HepG2 (cell line): ENCODE measurements at regions not wholly inside any gene's neighbourhood (a gene's known extent, or its start where the extent isn't known, plus 50 kb on each side); places are given as distances from the start of the nearest gene placed in this dataset.
"Not testable (repeated sequence)": the region's sequence is repeated elsewhere in the genome, so short reads cannot be mapped to it uniquely, and the experiment has no call there.

Source experiments
- ATAC-seq: fragments of 200-7000 bp; cut with Tn5 transposase; 3 replicates; pipeline ENCODE4 v1.9.1; 2020; ENCODE audit warnings: mild to moderate bottlenecking, moderate library complexity
- BruUV-seq: library from RNA; stranded (reverse); fragments of 400-500 nt; replicated peaks from 2 replicates; lab custom pipeline; 2021; lab: Mats Ljungman, UMichigan
- CTCF ChIA-PET: fragments of 300-600 bp; formaldehyde crosslinking; extraction: SDS; loops from one replicate; lab custom pipeline; 2021; ENCODE audit warnings: low total read pairs, inconsistent platforms, low intra/inter-chr PET ratio; lab: Yijun Ruan, JAX
- POLR2A ChIA-PET: fragments of 350-600 bp; sonication (Branson Sonifier 250); formaldehyde crosslinking; loops from one replicate; lab custom pipeline; 2020; ENCODE audit warnings: antibody characterized with exemption, inconsistent platforms; lab: Yijun Ruan, JAX
- DNase-seq: peaks from one replicate; pipeline ENCODE4 v3.0.0-alpha.2; 2015; ENCODE audit warnings: low spot score
- FAIRE-seq: peaks from 3 replicates; lab custom pipeline; 2011; peaks lifted over from hg19 to GRCh38; lab: Jason Lieb, UNC
- H2AFZ ChIP-seq: one replicate; pipeline ENCODE4 v1.6.1; 2011; ENCODE audit warnings: low read length, inconsistent platforms
- H3K27ac ChIP-seq: fragments of 300-600 bp; 3 replicates; pipeline ENCODE4 v1.8.0; 2011; ENCODE audit warnings: mixed run types, mild to moderate bottlenecking, mixed read lengths, low read length, inconsistent platforms; ENCODE audit not compliant: insufficient read depth; ENCODE audit errors: extremely low read length
- H3K27me3 ChIP-seq, 2 experiments: fragments of 200-600 bp in 1 of 2; 2 replicates in 1 of 2; 3 replicates in 1 of 2; pipeline versions ENCODE4 v1.6.0 to v1.8.0; 2011; ENCODE audit warnings: low read length in 2 of 2, mild to moderate bottlenecking in 2 of 2, moderate library complexity in 2 of 2, inconsistent platforms in 1 of 2; ENCODE audit not compliant: insufficient read depth in 2 of 2, control insufficient read depth in 1 of 2
- H3K36me3 ChIP-seq, 2 experiments: fragments of 200-600 bp in 1 of 2; replicated peaks in 1 of 2; 2 replicates in 1 of 2; 3 replicates in 1 of 2; pipeline versions ENCODE4 v1.5.1 to v1.8.0; 2011; ENCODE audit warnings: low read length in 2 of 2, inconsistent platforms in 1 of 2; ENCODE audit not compliant: insufficient read depth in 2 of 2, control insufficient read depth in 1 of 2
- H3K4me1 ChIP-seq: 2 replicates; pipeline ENCODE4 v1.5.1; 2012; ENCODE audit warnings: low read length, inconsistent platforms; ENCODE audit not compliant: insufficient read depth
- H3K4me2 ChIP-seq: 2 replicates; pipeline ENCODE4 v1.6.0; 2011; ENCODE audit warnings: low read depth, low read length, inconsistent platforms
- H3K4me3 ChIP-seq, 3 experiments: fragments of 200-600 bp in 1 of 3; sonication (generic), shearing (Covaris generic) in 1 of 3; replicated peaks in 1 of 3; 2 replicates each; pipeline ENCODE4 v1.5.1; 2011 to 2016; ENCODE audit warnings: low read length in 3 of 3, inconsistent platforms in 2 of 3, low read depth in 2 of 3, mild to moderate bottlenecking in 2 of 3, control low read depth in 1 of 3, mixed read lengths in 1 of 3; ENCODE audit not compliant: insufficient read depth in 1 of 3
- H3K79me2 ChIP-seq: one replicate; pipeline ENCODE4 v1.6.1; 2011; ENCODE audit warnings: low read length, inconsistent platforms; ENCODE audit not compliant: insufficient read depth
- H3K9ac ChIP-seq: 2 replicates; pipeline ENCODE4 v1.6.0; 2011; ENCODE audit warnings: mild to moderate bottlenecking, low read depth, low read length, inconsistent platforms; ENCODE audit not compliant: insufficient read depth
- H3K9me3 ChIP-seq: 2 replicates; pipeline ENCODE4 v1.5.1; 2012; ENCODE audit warnings: mild to moderate bottlenecking, low read length
- H4K20me1 ChIP-seq: 2 replicates; pipeline ENCODE4 v1.6.0; 2011; ENCODE audit warnings: inconsistent platforms, mild to moderate bottlenecking, low read length, moderate library complexity; ENCODE audit not compliant: insufficient read depth
- CREM ChIP-seq, 2 experiments: sonication (generic) in 1 of 2; formaldehyde crosslinking in 1 of 2; IDR thresholded peaks; 2 replicates each; pipeline versions ENCODE4 v1.4.0 to v1.6.1; 2016 to 2020; ENCODE audit warnings: antibody characterized with exemption in 1 of 2, mild to moderate bottlenecking in 1 of 2, missing genetic modification reagents in 1 of 2
- ELF3 ChIP-seq: IDR thresholded peaks from 2 replicates; pipeline ENCODE4 v1.6.1; 2016; ENCODE audit warnings: missing genetic modification reagents, missing compliant biosample characterization
- GATA4 ChIP-seq: sonication (generic); IDR thresholded peaks from 2 replicates; pipeline ENCODE4 v1.6.1; 2016; ENCODE audit warnings: antibody characterized with exemption, low read depth, borderline replicate concordance
- MATR3 ChIP-seq: sonication (generic); formaldehyde crosslinking; IDR thresholded peaks from 2 replicates; pipeline ENCODE4 v1.4.0; 2020; ENCODE audit warnings: missing genetic modification reagents
- NFKB2 ChIP-seq: sonication (generic); formaldehyde crosslinking; IDR thresholded peaks from 2 replicates; pipeline ENCODE4 v1.4.0; 2020; ENCODE audit warnings: missing genetic modification reagents, borderline replicate concordance
- NKX3-1 ChIP-seq: sonication (generic); formaldehyde crosslinking; IDR thresholded peaks from 2 replicates; pipeline ENCODE4 v1.5.0; 2020; ENCODE audit warnings: missing genetic modification reagents
- SRSF1 ChIP-seq: fragments of 200-400 bp; formaldehyde crosslinking; optimal IDR thresholded peaks from 2 replicates; pipeline ENCODE3; 2017; ENCODE audit warnings: mild to moderate bottlenecking, low read depth, low read length, moderate library complexity
- ZNF446 ChIP-seq: sonication (generic); formaldehyde crosslinking; IDR thresholded peaks from 2 replicates; pipeline ENCODE4 v1.5.0; 2020; ENCODE audit warnings: mild to moderate bottlenecking, missing genetic modification reagents
- ZNF879 ChIP-seq: sonication (generic); formaldehyde crosslinking; IDR thresholded peaks from 2 replicates; pipeline ENCODE4 v1.8.1; 2023; ENCODE audit warnings: missing genetic modification reagents
- WGBS: methylation state at CpG from one replicate; pipeline ENCODE4 v1.1.6; 2017; ENCODE audit warnings: low lambda C conversion rate; 5-methylcytosine and 5-hydroxymethylcytosine counted together
- in situ Hi-C: cut with HindIII; loops from 2 replicates; pipeline ENCODE4 v1.10.0; 2017; ENCODE audit warnings: low pct_unique_long_range_greater_than_20kb; ENCODE audit not compliant: extremely low pct_ligation_motif_present
- intact Hi-C: fragments of 100-400 bp; cut with micrococcal nuclease; formaldehyde crosslinking; loops from one replicate; pipeline ENCODE4 v1.10.0; 2022; ENCODE audit not compliant: unreplicated experiment

GRCh38 chr13:50427511-50427910 is 412.3 kb downstream of the KCNRG start:
- H3K4me1 ChIP-seq, ATAC-seq, H3K9me3 ChIP-seq, in situ Hi-C loops, H3K27ac ChIP-seq, intact Hi-C loops, H3K4me3 ChIP-seq, H3K4me2 ChIP-seq, BruUV-seq, H3K27me3 ChIP-seq, H2AFZ ChIP-seq, H3K79me2 ChIP-seq, DNase-seq, H4K20me1 ChIP-seq, POLR2A ChIA-PET, CTCF ChIA-PET, H3K9ac ChIP-seq, FAIRE-seq, H3K36me3 ChIP-seq: not testable (repeated sequence)
- 100% methylated on average over 9 of the region's 9 CpGs for WGBS

- Histone ChIP-seq H3K27ac (no peak overlapping the region), H3K4me2 (no peak overlapping the region), H3K9ac (no peak overlapping the region), H3K4me1 (no peaks in the 10 kb centered on the region), H3K27me3 (no peaks in the 10 kb centered on the region; a peak in 1 of 5 replicates), H2AFZ (no peak overlapping the region), H3K4me3 (no peak overlapping the region), H4K20me1 (no peaks in the 10 kb centered on the region), H3K79me2 (no peaks in the 10 kb centered on the region), H3K36me3 (peaks cover 0 to 1% of the 10 kb centered on the region in 2 experiments; a peak in 2 of 5 replicates), H3K9me3 (no peaks in the 10 kb centered on the region)
- POLR2A ChIA-PET: no interaction called here
- DNase-seq (no peak), FAIRE-seq (no peak), ATAC-seq (no peak)
- 85% methylated on average over 1 of the region's 1 CpG for WGBS
- BruUV-seq: no TSS peak
- in situ Hi-C loops: no loop called here
- CTCF ChIA-PET: no interaction called here
- intact Hi-C loops: no loop called here
- TF ChIP-seq GATA4: no peak
- no peak for TF ChIP-seq ELF3
- no peak for TF ChIP-seq NKX3-1 (CRISPR knock-in tag)
- TF ChIP-seq ZNF879 (CRISPR knock-in tag): no peak
- no peak for TF ChIP-seq NFKB2
- TF ChIP-seq CREM (IDR thresholded peaks at IDR 0.05): no peak
- no peak for TF ChIP-seq CREM (CRISPR knock-in tag; IDR thresholded peaks at IDR 0.05)
- no peak for TF ChIP-seq ZNF446 (CRISPR knock-in tag)
- no peak for TF ChIP-seq SRSF1
- no peak for TF ChIP-seq MATR3
These were observed 413.1 kb downstream of the KCNRG start for GRCh38 chr13:50428183-50428877.
